ENCODE measurements at regions not wholly inside any gene's neighbourhood (a gene's known extent, or its start where the extent isn't known, plus 50 kb on each side); places are given as distances from the start of the nearest gene placed in this dataset.

DNA sequence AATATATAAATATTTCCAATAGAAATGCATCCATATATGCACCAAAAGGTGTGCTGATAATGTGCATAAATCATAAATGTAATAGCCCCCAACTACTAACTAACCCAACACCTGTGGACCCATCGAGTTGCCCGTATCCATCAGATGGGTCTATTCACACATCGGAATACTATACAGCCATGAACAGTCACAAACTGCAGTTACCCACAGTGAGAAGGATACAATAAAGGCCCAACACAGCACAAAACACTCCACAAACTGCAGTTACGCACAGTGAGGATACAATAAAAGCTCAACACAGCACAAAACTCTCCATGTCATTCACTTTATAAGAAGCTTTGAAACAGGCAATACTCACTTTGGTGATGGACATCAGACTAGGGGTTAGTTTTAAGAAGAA lies 145.3 kb upstream of the OTOS start:
- TF ChIP-seq POLR2A (IDR thresholded peaks at IDR 0.05; ENCODE audit: low read depth) (no peak), CTCF (IDR thresholded peaks at IDR 0.05) (no peak)
